SU-DHL-6 (cell line): ENCODE measurements at regions not wholly inside any gene's neighbourhood (a gene's known extent, or its start where the extent isn't known, plus 50 kb on each side); places are given as distances from the start of the nearest gene placed in this dataset.

Experiments used
- H2AFZ ChIP-seq: fragments of 200-600 bp; sonication (generic); 2 replicates; pipeline ENCODE4 v1.6.1; 2014; ENCODE audit warnings: low read depth, mild to moderate bottlenecking, moderate library complexity, mixed read lengths, antibody characterized with exemption, low read length; ENCODE audit not compliant: severe bottlenecking
- H3F3A ChIP-seq: fragments of 200-600 bp; shearing (Covaris generic); 2 replicates; pipeline ENCODE4 v1.6.0; 2016; ENCODE audit warnings: antibody characterized with exemption, mild to moderate bottlenecking; ENCODE audit not compliant: insufficient read depth
- H3K27ac ChIP-seq: fragments of 200-600 bp; sonication (generic); 2 replicates; pipeline ENCODE4 v1.5.1; 2016; ENCODE audit warnings: low read depth, mild to moderate bottlenecking, low read length, moderate library complexity, mixed read lengths
- H3K27me3 ChIP-seq: fragments of 200-600 bp; sonication (generic), shearing (Covaris generic); 2 replicates; pipeline ENCODE4 v1.6.0; 2014; ENCODE audit warnings: mild to moderate bottlenecking, low read length
- H3K36me3 ChIP-seq: fragments of 200-600 bp; sonication (generic); 2 replicates; pipeline ENCODE4 v1.6.1; 2014; ENCODE audit warnings: mild to moderate bottlenecking, low read length, mixed read lengths
- H3K4me2 ChIP-seq: fragments of 300-600, 200-600 bp; shearing (Covaris generic), sonication (generic); 2 replicates; pipeline ENCODE4 v1.6.0; 2014; ENCODE audit warnings: low read length, low read depth, mild to moderate bottlenecking; ENCODE audit not compliant: poor library complexity, severe bottlenecking
- H3K4me3 ChIP-seq: fragments of 200-600 bp; sonication (generic); 2 replicates; pipeline ENCODE4 v1.5.1; 2014; ENCODE audit warnings: antibody characterized with exemption, low read length, mild to moderate bottlenecking, mixed read lengths; ENCODE audit not compliant: insufficient read depth, poor library complexity, severe bottlenecking
- H3K79me2 ChIP-seq: fragments of 200-600 bp; sonication (generic); 2 replicates; pipeline ENCODE4 v1.6.1; 2014; ENCODE audit warnings: mild to moderate bottlenecking, low read length, moderate library complexity; ENCODE audit not compliant: insufficient read depth
- H3K9ac ChIP-seq: fragments of 200-600 bp; sonication (generic); 2 replicates; pipeline ENCODE4 v1.7.0; 2014; ENCODE audit warnings: mild to moderate bottlenecking, low read length
- H3K9me2 ChIP-seq: fragments of 200-600 bp; sonication (generic); replicated peaks from 2 replicates; pipeline ENCODE4 v1.6.1; 2014; ENCODE audit warnings: low read length; ENCODE audit not compliant: insufficient read depth
- H3K9me3 ChIP-seq: fragments of 200-600 bp; sonication (generic); 2 replicates; pipeline ENCODE4 v1.6.1; 2014; ENCODE audit warnings: low read length, mixed read lengths; ENCODE audit not compliant: insufficient read depth
- H4K20me1 ChIP-seq: fragments of 200-600 bp; sonication (generic); 2 replicates; pipeline ENCODE4 v1.6.1; 2014; ENCODE audit warnings: low read depth, mild to moderate bottlenecking, antibody characterized with exemption, low read length, moderate library complexity, mixed read lengths
- EZH2phosphoT487 ChIP-seq: fragments of 200-600 bp; sonication (generic), shearing (Covaris generic); conservative IDR thresholded peaks from 2 replicates; pipeline ENCODE4 v1.6.1; 2018; ENCODE audit warnings: mild to moderate bottlenecking, antibody characterized with exemption, low read length, moderate library complexity, mixed read lengths
- TF ChIP-seq, protein P1 (sequence below): fragments of 200-600 bp; sonication (generic); IDR thresholded peaks from one replicate; pipeline ENCODE4 v1.5.1; 2017; ENCODE audit warnings: antibody characterized with exemption, mild to moderate bottlenecking, low read length, moderate library complexity; ENCODE audit not compliant: insufficient read depth, poor library complexity, severe bottlenecking

- no peaks in the 10 kb centered on the region for H3F3A ChIP-seq
- H3K9me2 ChIP-seq, result no peaks in the 10 kb centered on the region
- no peaks in the 10 kb centered on the region for H3K9me3 ChIP-seq
- H3K79me2 ChIP-seq, result no peaks in the 10 kb centered on the region
- no peak overlapping the region for H3K9ac ChIP-seq
- H3K4me3 ChIP-seq, result no peak overlapping the region
- H4K20me1 ChIP-seq, result no peaks in the 10 kb centered on the region
- no peak for TF ChIP-seq EZH2phosphoT487
- TF ChIP-seq, protein P1, sequence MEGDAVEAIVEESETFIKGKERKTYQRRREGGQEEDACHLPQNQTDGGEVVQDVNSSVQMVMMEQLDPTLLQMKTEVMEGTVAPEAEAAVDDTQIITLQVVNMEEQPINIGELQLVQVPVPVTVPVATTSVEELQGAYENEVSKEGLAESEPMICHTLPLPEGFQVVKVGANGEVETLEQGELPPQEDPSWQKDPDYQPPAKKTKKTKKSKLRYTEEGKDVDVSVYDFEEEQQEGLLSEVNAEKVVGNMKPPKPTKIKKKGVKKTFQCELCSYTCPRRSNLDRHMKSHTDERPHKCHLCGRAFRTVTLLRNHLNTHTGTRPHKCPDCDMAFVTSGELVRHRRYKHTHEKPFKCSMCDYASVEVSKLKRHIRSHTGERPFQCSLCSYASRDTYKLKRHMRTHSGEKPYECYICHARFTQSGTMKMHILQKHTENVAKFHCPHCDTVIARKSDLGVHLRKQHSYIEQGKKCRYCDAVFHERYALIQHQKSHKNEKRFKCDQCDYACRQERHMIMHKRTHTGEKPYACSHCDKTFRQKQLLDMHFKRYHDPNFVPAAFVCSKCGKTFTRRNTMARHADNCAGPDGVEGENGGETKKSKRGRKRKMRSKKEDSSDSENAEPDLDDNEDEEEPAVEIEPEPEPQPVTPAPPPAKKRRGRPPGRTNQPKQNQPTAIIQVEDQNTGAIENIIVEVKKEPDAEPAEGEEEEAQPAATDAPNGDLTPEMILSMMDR, result no peak
- no peak overlapping the region for H2AFZ ChIP-seq
- H3K27ac ChIP-seq, result no peak overlapping the region
- no peak overlapping the region for H3K4me2 ChIP-seq
- H3K27me3 ChIP-seq, result no peaks in the 10 kb centered on the region
- no peaks in the 10 kb centered on the region; the same call in 1 of the 2 replicates for H3K36me3 ChIP-seq
Observed at GRCh38 chr13:86403181-86403580, 604.0 kb upstream of the SLITRK6 start.

GRCh38 chr13:86409466-86410241 lies 610.4 kb upstream of the SLITRK6 start:
- Histone ChIP-seq H3K9me3 (no peaks in the 10 kb centered on the region), H3K9ac (no peak overlapping the region), H3K9me2 (no peaks in the 10 kb centered on the region), H3K4me2 (no peak overlapping the region), H3K36me3 (no peaks in the 10 kb centered on the region; the same call in 1 of the 2 replicates), H3F3A (no peaks in the 10 kb centered on the region), H3K4me3 (no peak overlapping the region), H3K79me2 (no peaks in the 10 kb centered on the region), H4K20me1 (no peaks in the 10 kb centered on the region), H2AFZ (no peak overlapping the region), H3K27me3 (no peaks in the 10 kb centered on the region), H3K27ac (no peak overlapping the region)
- TF ChIP-seq EZH2phosphoT487, result no peak
- TF ChIP-seq, protein P1, result no peak

DNA sequence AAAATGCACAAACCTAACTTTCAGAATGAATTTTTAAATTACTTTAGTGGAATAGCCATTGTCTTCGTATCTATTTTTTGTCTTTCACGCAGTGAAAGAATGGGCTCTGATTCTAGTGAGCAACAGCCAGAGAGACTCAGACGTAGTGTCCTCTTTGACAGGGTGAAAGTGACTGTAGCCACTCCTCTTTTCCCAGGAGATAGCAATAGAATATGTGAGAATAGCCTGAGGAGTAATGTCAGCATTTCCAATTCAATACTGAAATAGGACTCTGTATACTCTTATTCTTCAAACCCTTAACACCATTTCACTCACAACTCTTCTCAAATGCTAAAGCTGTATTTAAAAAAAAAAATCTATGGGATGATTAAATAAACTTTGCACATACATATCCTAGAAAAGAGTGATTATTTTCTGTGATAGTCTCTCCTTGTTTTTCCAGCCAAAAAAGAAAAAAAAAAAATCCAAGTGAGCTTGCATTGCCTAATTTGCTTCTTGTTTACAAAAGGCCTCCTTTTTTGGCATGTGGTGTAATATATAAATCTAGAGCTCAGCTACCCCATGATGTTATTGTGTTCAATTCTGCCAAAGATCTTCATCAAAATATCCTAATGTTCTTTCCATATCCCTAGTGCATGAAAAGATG lies 626.1 kb upstream of the SLITRK6 start:
- Histone ChIP-seq H3K79me2 (no peaks in the 10 kb centered on the region), H3K9me2 (no peaks in the 10 kb centered on the region), H3K27me3 (no peaks in the 10 kb centered on the region), H3K9me3 (no peaks in the 10 kb centered on the region; the same call in 1 of the 2 replicates), H2AFZ (no peak overlapping the region), H3K36me3 (no peaks in the 10 kb centered on the region), H3K9ac (no peak overlapping the region), H3K4me2 (no peak overlapping the region), H3F3A (no peaks in the 10 kb centered on the region), H4K20me1 (no peaks in the 10 kb centered on the region), H3K27ac (no peak overlapping the region), H3K4me3 (no peak overlapping the region)
- no peak for TF ChIP-seq EZH2phosphoT487
- TF ChIP-seq, protein P1, result no peak
